ENCODE measurements at regions not wholly inside any gene's neighbourhood (a gene's known extent, or its start where the extent isn't known, plus 50 kb on each side); places are given as distances from the start of the nearest gene placed in this dataset.

- TF ChIP-seq AKNA (CRISPR knock-in tag; IDR thresholded peaks at IDR 0.05; ENCODE audit: borderline replicate concordance) (0 out of 2 replicates have a peak, but pooled peaks have one; percentile 67), ETS1 (CRISPR knock-in tag; IDR thresholded peaks at IDR 0.05) (no peak), PHF5A (CRISPR knock-in tag; IDR thresholded peaks at IDR 0.05; ENCODE audit: low read depth, unreplicated experiment) (no peak), ZNF230 (CRISPR knock-in tag; IDR thresholded peaks at IDR 0.05) (peak; percentile 78; the same call in 1 of the 2 replicates), GATA4 (IDR thresholded peaks at IDR 0.05; ENCODE audit: borderline replicate concordance, low read depth) (peak; percentile 84; the same call in 1 of the 2 replicates), ZNF225 (CRISPR knock-in tag; IDR thresholded peaks at IDR 0.05) (no peak), RORA (CRISPR knock-in tag; IDR thresholded peaks at IDR 0.05) (no peak), EHMT2 (IDR thresholded peaks at IDR 0.05; ENCODE audit: borderline replicate concordance, low read depth, low read length) (peak; percentile 87; the same call in 1 of the 2 replicates), KDM3A (CRISPR knock-in tag; IDR thresholded peaks at IDR 0.05; ENCODE audit: low read depth) (peak; percentile 88; the same call in 1 of the 2 replicates), NONO (IDR thresholded peaks at IDR 0.05) (no peak), NONO (CRISPR knock-in tag; conservative IDR thresholded peaks at IDR 0.05) (0 out of 2 replicates have a peak, but pooled peaks have one; percentile 36), SMAD3 (CRISPR knock-in tag; IDR thresholded peaks at IDR 0.05) (peak; percentile 99), ZNF549 (CRISPR knock-in tag; IDR thresholded peaks at IDR 0.05) (no peak), HNRNPLL (IDR thresholded peaks at IDR 0.05; ENCODE audit: low read depth, low read length, poor library complexity, severe bottlenecking) (no peak), IRF2 (CRISPR knock-in tag; IDR thresholded peaks at IDR 0.05) (peak; percentile 97), ZNF333 (CRISPR knock-in tag; IDR thresholded peaks at IDR 0.05; ENCODE audit: borderline replicate concordance) (no peak), ZNF235 (CRISPR knock-in tag; IDR thresholded peaks at IDR 0.05; ENCODE audit: borderline replicate concordance) (no peak), HDAC2 (CRISPR knock-in tag; IDR thresholded peaks at IDR 0.05) (peak; percentile 98), AFF4 (CRISPR knock-in tag; IDR thresholded peaks at IDR 0.05) (no peak), ZNF891 (CRISPR knock-in tag; IDR thresholded peaks at IDR 0.05) (no peak)
Observed at GRCh38 chr7:17099083-17099973, 199.1 kb upstream of the AHR start (continued).

Measured in HepG2 (cell line).